Smooth muscle cell (in vitro differentiated cells): ENCODE measurements at regions not wholly inside any gene's neighbourhood (a gene's known extent, or its start where the extent isn't known, plus 50 kb on each side); places are given as distances from the start of the nearest gene placed in this dataset.

Source experiments
- DNase-seq: peaks from one replicate; lab custom pipeline; 2025; ENCODE audit not compliant: unreplicated experiment; lab: John Stamatoyannopoulos, UW
- H2AFZ ChIP-seq: fragments of 200-600 bp; sonication (generic); 2 replicates; pipeline ENCODE4 v1.6.0; 2016; ENCODE audit warnings: antibody characterized with exemption, low read depth, mild to moderate bottlenecking
- H3F3A ChIP-seq: fragments of 200-600 bp; sonication (generic); 2 replicates; pipeline ENCODE4 v1.6.0; 2017; ENCODE audit warnings: antibody characterized with exemption, low read depth
- H3K27ac ChIP-seq: fragments of 200-600 bp; sonication (generic); 2 replicates; pipeline ENCODE4 v1.5.1; 2016; ENCODE audit warnings: low read depth, mild to moderate bottlenecking
- H3K27me3 ChIP-seq: fragments of 200-600 bp; sonication (generic); 2 replicates; pipeline ENCODE4 v1.6.1; 2016; ENCODE audit warnings: low read depth, mild to moderate bottlenecking
- H3K36me3 ChIP-seq: fragments of 200-600 bp; sonication (generic); 2 replicates; pipeline ENCODE4 v1.5.1; 2016; ENCODE audit warnings: low read depth
- H3K4me1 ChIP-seq: fragments of 200-600 bp; sonication (generic); 2 replicates; pipeline ENCODE4 v1.5.1; 2016; ENCODE audit warnings: low read depth
- H3K4me2 ChIP-seq: fragments of 200-600 bp; sonication (generic); 2 replicates; pipeline ENCODE4 v1.6.0; 2016; ENCODE audit warnings: mild to moderate bottlenecking
- H3K4me3 ChIP-seq: fragments of 200-600 bp; sonication (generic); 2 replicates; pipeline ENCODE4 v1.5.1; 2016; ENCODE audit warnings: mild to moderate bottlenecking
- H3K79me2 ChIP-seq: fragments of 200-600 bp; sonication (generic); 2 replicates; pipeline ENCODE4 v1.6.0; 2016; ENCODE audit warnings: low read depth, mild to moderate bottlenecking
- H3K9ac ChIP-seq: fragments of 200-600 bp; sonication (generic); 2 replicates; pipeline ENCODE4 v1.6.0; 2016; ENCODE audit warnings: low read depth
- H3K9me3 ChIP-seq: fragments of 200-600 bp; sonication (generic); replicated peaks from 2 replicates; pipeline ENCODE4 v1.5.1; 2016; ENCODE audit warnings: low read depth
- H4K20me1 ChIP-seq: fragments of 200-600 bp; sonication (generic); 2 replicates; pipeline ENCODE4 v1.6.0; 2016; ENCODE audit warnings: low read depth
- CTCF ChIP-seq: fragments of 200-600 bp; sonication (generic); IDR thresholded peaks from 2 replicates; pipeline ENCODE4 v1.5.1; 2017; ENCODE audit warnings: borderline replicate concordance, mild to moderate bottlenecking, antibody characterized with exemption; ENCODE audit not compliant: insufficient read depth, poor library complexity, severe bottlenecking
- WGBS: methylation state at CpG from one replicate; pipeline ENCODE4 v1.1.7; 2016; ENCODE audit warnings: low lambda C conversion rate; 5-methylcytosine and 5-hydroxymethylcytosine counted together

- 91% methylated on average over 3 of the region's 3 CpGs for WGBS
- H3K27me3 ChIP-seq: no peaks in the 10 kb centered on the region
- no peak overlapping the region for H2AFZ ChIP-seq
- no peaks in the 10 kb centered on the region for H3K9me3 ChIP-seq
- no peak for TF ChIP-seq CTCF
- no peaks in the 10 kb centered on the region for H4K20me1 ChIP-seq
- no peaks in the 10 kb centered on the region for H3F3A ChIP-seq
- no peak overlapping the region for H3K4me3 ChIP-seq
- no peaks in the 10 kb centered on the region for H3K79me2 ChIP-seq
- H3K27ac ChIP-seq: no peak overlapping the region
- DNase-seq: no peak
- H3K4me2 ChIP-seq: no peak overlapping the region
- H3K4me1 ChIP-seq: no peaks in the 10 kb centered on the region
- H3K36me3 ChIP-seq: no peaks in the 10 kb centered on the region
- H3K9ac ChIP-seq: no peak overlapping the region
Measured at GRCh38 chr2:76330865-76331264, 620.1 kb upstream of the GCFC2 start.

DNA sequence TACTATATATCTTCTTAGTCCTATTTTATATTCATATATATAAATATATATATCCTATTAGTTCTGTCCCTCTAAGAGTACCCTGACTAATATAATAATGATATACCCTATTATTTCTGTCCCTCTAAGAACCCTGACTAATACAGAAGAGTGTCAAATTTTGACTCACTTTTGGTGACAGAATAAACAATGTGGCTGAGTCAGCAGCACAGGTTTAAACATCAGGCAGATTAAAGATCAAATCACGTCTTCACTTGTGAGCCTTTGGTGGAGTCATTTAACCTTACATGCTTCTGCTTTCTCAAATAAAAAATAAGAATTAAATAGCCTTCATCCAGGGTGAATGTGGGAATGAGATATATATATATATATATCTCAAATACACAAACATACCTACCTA lies 615.9 kb upstream of the GCFC2 start:
- no peak overlapping the region for H3K4me2 ChIP-seq
- no peaks in the 10 kb centered on the region for H3K27me3 ChIP-seq
- H3K9me3 ChIP-seq: no peaks in the 10 kb centered on the region
- H3K9ac ChIP-seq: no peak overlapping the region
- no peak for DNase-seq
- TF ChIP-seq CTCF: no peak
- H2AFZ ChIP-seq: no peak overlapping the region
- H3K27ac ChIP-seq: no peak overlapping the region
- H3F3A ChIP-seq: no peaks in the 10 kb centered on the region
- no peaks in the 10 kb centered on the region for H4K20me1 ChIP-seq
- WGBS: 63% methylated on average over 1 of the region's 1 CpG
- H3K79me2 ChIP-seq: no peaks in the 10 kb centered on the region
- no peaks in the 10 kb centered on the region for H3K36me3 ChIP-seq
- no peak overlapping the region for H3K4me3 ChIP-seq
- no peaks in the 10 kb centered on the region for H3K4me1 ChIP-seq

GRCh38 chr2:76323381-76323780 lies 612.7 kb upstream of the GCFC2 start:
- H4K20me1 ChIP-seq: no peaks in the 10 kb centered on the region
- H3K27me3 ChIP-seq: no peaks in the 10 kb centered on the region
- no peak for DNase-seq
- H3K36me3 ChIP-seq: no peaks in the 10 kb centered on the region
- H3K4me1 ChIP-seq: no peaks in the 10 kb centered on the region
- H3K27ac ChIP-seq: no peak overlapping the region
- no peak overlapping the region for H3K4me2 ChIP-seq
- TF ChIP-seq CTCF: no peak
- no peak overlapping the region for H2AFZ ChIP-seq
- no peaks in the 10 kb centered on the region for H3K9me3 ChIP-seq
- WGBS: 64% methylated on average over 4 of the region's 4 CpGs
- H3F3A ChIP-seq: no peaks in the 10 kb centered on the region
- no peak overlapping the region for H3K4me3 ChIP-seq
- H3K9ac ChIP-seq: no peak overlapping the region
- no peaks in the 10 kb centered on the region for H3K79me2 ChIP-seq

GRCh38 chr2:76320716-76321115 lies 610.0 kb upstream of the GCFC2 start:
- Histone ChIP-seq H2AFZ (no peak overlapping the region), H3K4me2 (no peak overlapping the region), H3K27ac (no peak overlapping the region), H3F3A (no peaks in the 10 kb centered on the region), H3K4me1 (no peaks in the 10 kb centered on the region), H3K9ac (no peak overlapping the region), H4K20me1 (no peaks in the 10 kb centered on the region), H3K36me3 (no peaks in the 10 kb centered on the region), H3K79me2 (no peaks in the 10 kb centered on the region), H3K9me3 (no peaks in the 10 kb centered on the region), H3K27me3 (no peaks in the 10 kb centered on the region), H3K4me3 (no peak overlapping the region)
- TF ChIP-seq CTCF: no peak
- no peak for DNase-seq
